Epithelial cell of prostate (primary cell): ENCODE measurements at regions not wholly inside any gene's neighbourhood (a gene's known extent, or its start where the extent isn't known, plus 50 kb on each side); places are given as distances from the start of the nearest gene placed in this dataset.

Source experiments
- DNase-seq: peaks from one replicate; pipeline ENCODE4 v3.0.0-alpha.2; 2011; ENCODE audit warnings: low read depth, low spot score
- H3K27ac ChIP-seq: fragments of 450-650 bp; 2 replicates; pipeline ENCODE4 v1.5.1; 2017; ENCODE audit warnings: mild to moderate bottlenecking

DNA sequence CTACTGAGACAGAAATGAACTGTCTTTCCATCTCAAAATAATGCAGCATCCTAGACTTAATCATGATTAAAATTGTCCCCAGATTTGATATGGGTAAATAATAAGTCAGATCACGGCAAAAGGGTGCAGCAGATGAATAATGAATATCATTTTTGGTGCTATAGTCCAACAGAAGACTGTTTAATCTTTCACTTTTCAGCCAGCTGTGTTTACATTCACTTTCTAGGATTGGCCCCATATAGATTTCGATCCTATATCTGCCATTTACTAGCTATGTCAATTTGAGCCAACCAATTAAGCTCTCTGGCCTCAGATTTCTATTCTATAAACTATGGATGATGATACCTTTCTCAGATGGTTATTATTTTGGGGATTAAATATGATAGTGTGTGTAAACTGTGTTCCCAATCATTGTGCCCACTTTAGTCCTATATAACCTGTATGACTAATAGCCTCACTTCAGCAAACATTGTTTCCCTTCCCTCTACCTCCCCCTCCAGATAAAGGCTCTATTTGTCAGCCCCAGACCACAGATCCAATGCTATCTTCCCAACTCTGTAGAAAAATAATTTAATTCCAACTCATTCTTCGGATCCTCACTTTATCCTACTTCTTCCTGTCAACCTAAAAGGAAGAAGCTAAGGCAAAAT, 53.6 kb upstream of the NT5E start:
- no peak for DNase-seq
- no peak overlapping the region for H3K27ac ChIP-seq

DNA sequence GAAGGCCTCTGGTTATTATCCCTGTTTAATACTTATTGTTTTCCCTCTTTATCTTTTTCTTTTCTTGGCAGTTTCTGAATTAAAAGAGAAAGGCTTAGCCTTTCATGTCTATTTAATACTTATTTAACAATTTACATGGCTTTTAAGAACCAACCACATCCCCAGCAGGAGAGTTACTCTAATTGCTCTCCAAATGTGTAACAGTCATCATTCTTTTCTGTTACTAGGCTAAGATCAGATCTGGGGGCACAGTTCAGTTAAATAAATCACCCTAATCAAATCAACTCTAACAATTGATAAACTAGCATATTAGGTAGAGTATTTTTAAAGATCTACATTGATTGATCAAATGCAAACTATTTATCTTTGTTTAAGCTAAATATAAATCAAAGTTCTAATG, 54.1 kb upstream of the NT5E start:
- DNase-seq, result no peak
- no peak overlapping the region for H3K27ac ChIP-seq

DNA sequence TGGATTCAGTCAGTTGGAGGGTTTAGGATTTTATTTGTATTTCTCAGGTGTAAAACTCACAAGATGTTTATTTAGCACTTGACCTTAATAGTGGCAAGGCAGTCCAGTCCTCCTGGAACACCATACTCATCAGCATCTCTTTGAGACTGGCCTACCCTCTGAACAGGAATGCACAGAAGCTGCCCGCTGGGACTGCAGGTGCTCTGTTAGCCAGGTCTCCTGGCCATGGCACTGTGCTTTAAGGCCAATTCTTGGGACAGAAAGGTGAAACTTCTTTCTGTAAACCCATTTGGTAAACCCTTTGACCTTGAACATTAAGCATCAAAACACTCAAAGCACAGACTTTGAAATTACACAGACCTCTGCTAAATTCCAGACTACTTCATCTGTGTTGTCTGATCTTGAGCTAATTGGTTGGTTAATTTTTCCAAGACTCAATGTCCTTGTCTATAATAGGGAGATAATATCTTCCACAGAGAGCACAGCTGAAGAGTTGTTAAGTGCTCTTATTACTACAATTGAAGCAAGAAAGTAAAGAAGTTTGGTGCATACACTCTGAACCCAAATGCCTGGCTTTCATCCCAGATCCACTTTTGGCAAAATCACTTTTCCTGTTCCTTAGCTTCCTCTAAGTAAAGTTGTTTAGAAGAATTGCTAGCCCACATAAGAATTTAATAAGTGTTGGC, 54.9 kb upstream of the NT5E start:
- H3K27ac ChIP-seq, result no peak overlapping the region

DNA sequence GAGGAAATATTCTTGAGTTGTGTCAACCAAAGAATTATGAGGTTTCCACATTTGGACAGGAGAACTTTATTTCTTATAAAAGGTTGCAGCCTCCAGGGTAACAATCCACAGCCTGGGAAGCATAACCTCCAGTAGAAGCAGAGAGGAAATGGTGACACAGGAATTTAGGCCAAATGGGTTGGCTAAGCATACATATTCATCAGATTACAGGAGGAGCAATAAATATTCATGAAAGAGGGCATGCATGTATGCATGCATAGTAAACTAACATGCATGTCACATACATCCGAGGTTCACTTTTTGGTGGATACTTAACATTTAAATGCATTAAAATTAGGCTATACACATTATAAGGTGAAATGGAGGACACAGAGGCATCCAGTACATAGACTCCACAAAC, 55.7 kb upstream of the NT5E start:
- no peak overlapping the region for H3K27ac ChIP-seq
- DNase-seq, result no peak

More for the DNA sequence above, 54.9 kb upstream of the NT5E start:
- DNase-seq, result no peak

DNA sequence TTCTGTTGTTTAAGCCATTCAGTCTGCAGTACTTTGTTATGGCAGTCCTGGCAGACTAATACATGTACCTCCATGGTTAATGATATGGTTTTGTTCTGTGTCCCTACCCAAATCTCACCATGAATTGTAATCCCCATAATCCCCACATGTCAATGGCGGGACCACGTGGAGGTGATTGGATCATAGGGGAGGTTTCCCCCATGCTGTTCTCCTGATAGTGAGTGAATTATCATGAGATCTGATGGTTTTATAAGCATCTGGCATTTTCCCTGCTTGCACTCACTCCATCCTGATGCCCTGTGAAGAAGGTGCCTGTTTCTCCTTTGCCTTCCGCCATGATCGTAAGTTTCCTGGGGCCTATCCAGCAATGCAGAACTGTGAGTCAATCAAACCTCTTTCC, 57.5 kb upstream of the NT5E start:
- no peak for DNase-seq
- H3K27ac ChIP-seq, result no peak overlapping the region

DNA sequence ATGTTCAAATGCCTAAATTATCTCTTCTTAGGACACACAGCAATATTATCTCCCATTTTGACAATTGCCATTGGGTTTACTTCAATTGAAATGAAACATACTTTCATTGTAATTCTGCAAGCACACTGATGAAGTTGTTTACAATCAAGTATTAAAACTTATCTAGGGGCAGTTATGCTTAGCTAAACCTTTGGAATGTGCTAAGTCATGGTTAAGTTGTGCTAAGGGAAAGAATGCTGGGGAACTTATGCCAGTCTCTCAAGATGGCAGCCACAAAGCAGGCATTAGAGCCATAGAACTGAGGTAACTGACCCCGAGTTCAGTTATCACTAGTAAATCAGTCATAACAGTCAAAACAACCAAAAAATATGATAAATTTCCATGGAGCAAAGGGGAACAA, 59.1 kb upstream of the NT5E start:
- no peak overlapping the region for H3K27ac ChIP-seq
- DNase-seq, result no peak

DNA sequence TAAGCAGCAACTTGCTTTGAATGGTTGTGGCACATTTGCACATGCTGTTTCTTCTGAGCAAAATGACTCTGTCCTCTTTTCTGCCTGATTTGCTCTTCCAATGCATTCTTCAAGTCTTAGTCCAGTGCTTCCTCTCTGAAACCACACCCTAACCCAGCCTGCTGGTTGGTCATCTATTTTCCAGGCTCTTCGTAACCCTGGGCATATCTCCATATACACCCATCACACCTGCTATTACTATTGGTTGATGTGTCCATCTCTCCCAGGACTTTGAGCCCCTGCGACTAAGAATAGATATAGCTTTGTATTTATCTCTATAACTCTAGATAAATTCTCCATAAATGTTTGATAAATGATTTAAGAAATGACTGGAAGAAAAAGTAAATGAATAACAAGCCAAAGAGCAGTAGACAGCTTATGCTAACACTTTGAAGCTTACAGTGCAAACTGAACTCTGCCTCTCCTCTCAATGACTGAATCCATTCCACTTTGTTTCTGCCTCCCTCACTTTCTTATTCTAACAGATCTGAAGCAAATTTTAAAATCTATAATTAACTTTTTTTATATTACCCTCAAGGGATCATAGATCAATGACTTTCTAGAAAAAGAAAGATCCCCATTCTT, 59.7 kb upstream of the NT5E start:
- no peak for DNase-seq
- H3K27ac ChIP-seq, result no peak overlapping the region

DNA sequence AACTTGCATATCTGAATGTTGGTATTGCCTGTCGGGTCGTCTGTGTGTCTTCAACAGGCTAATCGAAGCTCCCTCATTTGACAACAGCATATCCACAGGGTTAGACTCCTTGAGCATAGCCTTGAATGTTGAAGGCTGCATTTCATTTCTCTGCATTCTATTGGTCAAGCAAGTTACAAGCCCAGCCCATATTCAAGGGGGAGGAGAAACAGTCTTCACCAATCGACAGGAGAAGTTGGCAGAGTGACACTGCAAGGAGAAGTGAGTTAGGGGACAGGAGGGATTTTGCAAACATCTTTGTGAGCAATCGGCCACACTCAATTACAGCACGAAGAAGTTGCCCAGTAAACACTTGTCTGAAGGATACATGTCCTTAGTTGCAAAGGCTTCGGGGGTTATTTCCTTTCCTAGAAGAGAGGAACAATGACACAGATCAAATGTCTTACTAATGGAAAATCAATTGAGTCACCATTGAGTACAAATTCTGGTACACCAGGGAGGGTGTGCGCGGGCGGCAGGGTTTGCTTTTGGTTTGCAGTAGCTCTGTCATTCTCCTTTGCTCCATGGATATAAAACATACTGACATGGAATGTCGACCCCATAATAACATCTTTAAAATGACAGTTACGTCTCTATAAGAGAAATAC, 60.6 kb upstream of the NT5E start:
- H3K27ac ChIP-seq, result no peak overlapping the region
- DNase-seq, result no peak

DNA sequence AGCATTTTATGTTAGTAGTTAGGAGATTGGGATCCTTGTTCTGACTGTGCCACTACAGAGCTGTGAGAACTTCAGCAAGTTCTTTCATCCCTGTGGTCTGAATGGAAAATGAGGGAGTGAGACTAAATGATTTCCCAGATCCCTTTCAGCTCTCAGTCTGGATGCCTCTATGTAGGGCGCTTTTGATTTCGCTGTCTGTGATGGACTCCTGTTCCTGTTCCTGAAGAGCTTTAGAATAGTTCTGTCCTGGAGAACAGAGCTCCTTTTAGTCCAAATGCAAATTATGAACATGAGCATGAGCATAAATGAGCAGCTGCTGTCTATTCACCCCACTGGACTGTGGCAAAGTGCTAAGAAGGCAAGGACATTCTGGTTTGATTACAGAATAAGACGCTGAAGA, 61.4 kb upstream of the NT5E start:
- H3K27ac ChIP-seq, result no peak overlapping the region

DNA sequence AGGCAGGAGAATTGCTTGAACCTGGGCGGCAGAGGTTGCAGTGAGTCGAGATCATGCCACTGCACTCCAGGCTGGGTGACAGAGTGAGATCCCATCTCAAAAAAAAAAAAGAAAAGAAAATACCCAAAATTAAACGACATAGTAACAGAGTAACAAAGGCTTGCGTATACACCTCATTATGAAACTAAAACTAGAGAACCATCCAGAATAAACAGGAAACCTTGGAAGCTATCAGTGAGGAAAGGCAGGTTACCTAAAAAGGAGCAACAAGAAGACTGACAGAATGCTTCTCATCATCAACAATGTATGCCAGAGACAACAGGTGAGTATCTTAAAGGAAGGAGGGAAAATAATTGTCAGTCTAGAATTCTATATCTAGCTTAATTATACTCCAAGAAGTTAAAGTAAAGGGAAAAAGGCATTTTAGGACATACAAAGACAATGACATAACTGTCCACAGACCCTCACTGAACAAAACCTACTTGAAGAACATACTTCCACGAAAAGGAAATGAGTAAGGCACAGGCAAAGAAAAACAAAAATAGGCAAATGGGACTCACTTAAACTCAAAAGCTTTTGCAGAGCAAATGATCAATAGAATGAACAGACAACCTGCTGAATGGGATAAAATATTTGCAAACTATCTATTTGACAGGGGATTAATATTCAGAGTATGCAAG, 64.1 kb upstream of the NT5E start:
- DNase-seq, result no peak
- H3K27ac ChIP-seq, result no peak overlapping the region

More for the DNA sequence above, 61.4 kb upstream of the NT5E start:
- DNase-seq, result no peak

DNA sequence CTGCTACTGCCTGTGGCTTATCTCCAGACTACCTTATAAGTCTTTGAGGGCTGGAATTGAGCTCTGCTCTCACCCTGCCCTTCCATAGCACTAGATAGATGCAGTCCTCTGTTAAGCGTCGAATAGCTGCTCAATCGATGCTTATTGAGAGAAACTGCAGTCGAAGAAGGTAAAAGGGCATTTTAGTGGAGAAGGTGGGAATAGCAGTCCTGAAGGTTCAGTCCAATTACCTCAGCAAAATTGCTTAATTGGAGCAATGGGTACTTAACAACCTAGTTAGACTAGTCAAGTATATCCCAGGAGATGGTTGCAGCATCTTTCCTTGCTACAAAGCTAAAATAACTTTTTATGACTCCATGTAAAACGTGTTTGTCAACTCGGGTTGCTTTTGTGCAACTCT, 66.8 kb upstream of the NT5E start:
- no peak overlapping the region for H3K27ac ChIP-seq
- DNase-seq, result no peak

DNA sequence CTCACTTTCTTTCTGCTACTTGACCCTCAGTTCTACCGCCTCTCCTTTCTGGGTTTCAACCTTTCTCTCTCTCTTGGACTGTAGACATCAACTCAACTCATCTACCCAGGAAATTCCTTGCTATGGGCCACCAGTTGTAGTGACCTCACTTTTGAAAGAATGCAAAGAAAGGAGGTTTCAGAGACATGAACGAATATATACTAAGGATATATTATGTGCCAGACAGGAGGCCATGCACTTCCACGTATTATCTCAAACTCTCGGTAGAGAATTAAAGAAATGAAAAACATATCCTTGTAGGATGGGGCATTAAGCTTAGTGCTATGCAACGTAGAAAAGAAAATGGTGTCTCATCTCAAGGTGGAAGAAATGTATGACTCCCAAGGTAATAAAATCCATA, 67.3 kb upstream of the NT5E start:
- no peak overlapping the region for H3K27ac ChIP-seq
- no peak for DNase-seq

DNA sequence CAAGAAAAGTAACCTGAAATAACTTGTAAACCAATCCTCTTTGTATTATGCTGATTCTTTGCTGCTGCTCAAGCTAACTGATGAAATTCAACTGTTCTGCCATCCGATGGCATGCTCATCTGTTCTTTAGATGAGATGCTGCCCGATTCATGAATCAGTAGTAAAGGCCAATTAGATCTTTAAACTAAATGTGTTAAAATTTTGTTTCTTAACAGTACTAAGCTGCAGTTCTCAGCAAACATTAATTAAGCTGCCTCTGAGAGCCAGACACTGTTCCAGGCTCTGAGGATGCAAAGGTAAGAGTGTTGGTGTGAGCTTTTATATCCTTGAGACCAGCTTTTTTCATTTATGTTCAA, 77.0 kb upstream of the NT5E start:
- H3K27ac ChIP-seq, result no peak overlapping the region
- no peak for DNase-seq

DNA sequence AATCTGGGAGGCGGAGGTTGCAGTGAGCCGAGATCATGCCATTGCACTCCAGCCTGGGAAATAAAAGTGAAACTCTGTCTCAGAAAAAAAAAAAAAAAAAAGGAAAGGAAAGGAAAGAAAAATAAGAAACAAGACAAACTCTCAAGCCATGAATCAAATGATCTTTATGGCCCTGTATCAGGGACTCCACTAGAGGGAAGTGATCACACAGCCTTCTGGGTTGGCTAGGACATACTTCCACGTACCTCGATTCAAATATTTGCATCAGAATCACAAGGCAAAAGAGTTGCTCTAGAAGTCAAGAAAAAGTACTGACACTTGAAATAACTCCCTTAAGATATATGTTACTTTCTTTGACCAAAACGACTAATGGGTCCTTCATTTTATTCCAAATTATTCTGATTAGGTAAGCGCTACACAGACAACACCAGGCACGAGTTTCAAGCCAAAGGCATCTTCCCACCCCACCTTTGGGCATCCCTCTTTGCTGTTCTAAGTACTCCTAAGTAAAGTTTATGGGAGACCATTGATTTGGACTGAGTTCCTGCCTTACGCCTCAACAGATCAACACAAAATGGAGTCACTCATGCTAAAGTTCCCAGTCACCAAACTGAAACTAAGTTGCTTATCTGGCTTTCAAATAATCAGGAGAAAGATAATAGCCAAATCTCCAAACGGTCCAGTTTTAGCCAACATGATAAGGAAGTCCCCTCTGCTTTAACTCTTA, 77.5 kb upstream of the NT5E start:
- no peak for DNase-seq

DNA sequence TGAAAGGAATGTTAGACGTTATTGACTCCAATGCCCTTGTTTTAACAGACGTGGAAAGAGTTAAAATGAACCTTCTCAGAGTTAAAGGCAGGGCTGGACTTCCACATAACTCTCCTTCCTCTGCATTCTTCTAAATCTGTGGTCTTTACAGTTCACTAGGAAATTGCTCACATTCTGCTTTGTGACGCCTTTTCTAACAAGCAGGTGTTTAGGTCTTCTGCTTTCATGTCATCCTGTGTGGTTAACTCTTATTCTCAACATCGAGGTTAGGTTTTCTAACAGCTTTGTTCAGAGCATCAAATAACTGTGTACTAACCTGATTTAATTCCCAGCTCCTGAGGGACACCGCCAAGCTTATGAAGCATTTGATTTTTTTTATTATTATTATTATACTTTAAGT, 81.3 kb upstream of the NT5E start:
- DNase-seq, result no peak
- H3K27ac ChIP-seq, result no peak overlapping the region

More for the DNA sequence above, 77.5 kb upstream of the NT5E start:
- H3K27ac ChIP-seq, result no peak overlapping the region

DNA sequence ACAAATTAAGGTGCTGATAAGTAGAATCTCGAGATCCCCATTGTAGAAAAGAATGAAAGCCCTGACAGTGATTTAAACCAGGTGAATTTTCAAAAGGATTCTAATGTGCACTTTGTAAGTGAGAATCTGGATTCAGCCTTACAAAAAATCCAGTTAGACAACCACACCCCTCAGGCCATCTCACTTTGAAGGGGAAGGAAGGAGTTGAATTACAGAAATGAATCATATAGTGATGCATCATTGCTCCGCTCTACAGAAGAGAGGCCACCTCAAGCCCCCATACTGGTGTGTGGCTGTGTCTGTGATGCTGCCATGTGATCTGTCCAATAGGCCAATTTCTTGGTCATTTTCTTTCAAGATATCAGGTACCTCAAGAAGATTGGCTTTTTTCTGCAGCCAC, 85.5 kb upstream of the NT5E start:
- peak overlapping the region; percentile 76 for H3K27ac ChIP-seq
- DNase-seq, result peak; percentile 56

DNA sequence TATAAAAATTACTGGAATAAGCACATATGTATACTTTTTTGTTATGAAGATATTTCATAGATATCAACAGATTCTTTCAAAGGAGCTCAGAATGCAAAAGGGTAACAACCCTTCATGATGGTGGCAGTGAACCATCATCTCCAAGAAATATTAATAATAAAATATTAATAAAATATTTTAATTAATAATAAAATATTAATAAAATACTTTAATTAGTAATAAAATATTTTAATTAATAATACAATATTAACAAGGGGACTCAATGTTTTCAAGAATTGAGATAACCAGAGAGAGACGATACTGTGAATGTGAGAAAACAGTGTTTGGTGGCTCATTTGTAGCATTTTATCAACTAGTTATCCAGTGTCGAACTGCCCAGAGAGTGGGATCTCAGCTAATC, 86.0 kb upstream of the NT5E start:
- H3K27ac ChIP-seq, result peak overlapping the region; percentile 76
- DNase-seq, result no peak

DNA sequence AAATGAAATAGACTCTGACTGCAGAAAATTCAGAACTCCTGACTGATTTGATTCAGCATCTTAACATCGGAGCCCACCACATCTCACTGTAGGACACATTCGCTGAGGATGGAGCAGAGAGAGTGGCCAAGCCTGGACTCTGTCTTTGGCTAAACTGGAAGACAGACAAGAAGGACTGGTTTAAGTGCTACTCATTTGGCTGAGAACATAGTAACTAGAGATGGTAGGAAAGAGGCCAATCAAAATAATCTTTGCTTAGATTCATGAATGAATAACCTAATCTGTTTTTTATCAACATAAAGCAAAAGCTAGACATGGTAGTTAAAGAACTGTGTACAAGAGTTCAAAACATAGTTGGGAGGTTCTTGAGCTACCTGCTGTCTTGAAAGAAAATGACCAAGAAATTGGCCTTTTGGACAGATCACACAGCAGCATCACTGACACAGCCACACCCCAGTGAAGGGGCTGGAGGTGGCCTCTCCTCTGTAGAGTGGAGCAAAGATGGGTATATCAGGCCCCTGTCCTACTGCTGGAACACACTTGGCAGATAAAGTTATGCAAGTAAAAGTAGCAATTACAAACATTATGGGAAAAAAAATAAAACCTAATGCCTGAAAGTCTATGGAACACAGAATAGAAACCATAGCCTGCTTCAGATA, 87.1 kb upstream of the NT5E start:
- DNase-seq, result no peak
- peak overlapping the region; percentile 79 for H3K27ac ChIP-seq

DNA sequence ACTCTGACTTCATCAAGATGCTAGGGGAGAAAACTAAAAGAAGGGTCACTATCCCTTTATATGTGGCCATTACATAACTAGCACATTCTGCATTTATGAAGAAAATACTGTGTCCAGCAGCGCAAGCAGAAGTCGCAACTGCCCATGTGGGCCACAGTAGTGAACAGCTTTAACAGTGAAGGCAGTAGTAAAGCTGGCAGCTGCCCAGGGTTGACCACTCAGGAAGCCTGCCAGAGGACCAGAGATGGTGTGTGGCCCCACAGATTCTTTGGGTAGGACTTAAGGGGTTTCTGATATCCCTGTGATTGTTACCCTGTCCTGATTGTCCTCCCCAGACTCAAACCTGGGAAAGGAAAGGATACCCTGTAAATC, 88.3 kb upstream of the NT5E start:
- no peak for DNase-seq
- H3K27ac ChIP-seq, result peak overlapping the region; percentile 79
